Lower lobe of right lung (tissue), 2 donors: ENCODE measurements at regions not wholly inside any gene's neighbourhood (a gene's known extent, or its start where the extent isn't known, plus 50 kb on each side); places are given as distances from the start of the nearest gene placed in this dataset.
A peak's percentile ranks its signal among the peaks of the same experiment; 100 is the strongest.

ENCODE experiments used
- ATAC-seq, 2 donors: fragments of 200-7000 bp; cut with Tn5 transposase; one replicate each; pipeline ENCODE4 v1.9.1; 2020 to 2022; ENCODE audit warnings: mild to moderate bottlenecking in 2 of 2, moderate library complexity in 2 of 2
- DNase-seq: peaks from one replicate; pipeline ENCODE4 v3.0.0-alpha.2; 2020
- H3K27ac ChIP-seq: fragments of 200-600 bp; one replicate; pipeline ENCODE4 v1.8.0; 2022
- H3K27me3 ChIP-seq: fragments of 200-600 bp; one replicate; pipeline ENCODE4 v1.8.0; 2022; ENCODE audit warnings: low read depth
- H3K36me3 ChIP-seq: fragments of 200-600 bp; one replicate; pipeline ENCODE4 v1.8.0; 2022; ENCODE audit warnings: mild to moderate bottlenecking
- H3K4me1 ChIP-seq: fragments of 200-600 bp; one replicate; pipeline ENCODE4 v1.8.0; 2022
- H3K4me3 ChIP-seq: fragments of 200-600 bp; one replicate; pipeline ENCODE4 v1.8.0; 2022; ENCODE audit warnings: mild to moderate bottlenecking
- H3K9me3 ChIP-seq: fragments of 200-600 bp; one replicate; pipeline ENCODE4 v1.8.0; 2022
- CTCF ChIP-seq: fragments of 200-600 bp; IDR thresholded peaks from one replicate; pipeline ENCODE4 v1.8.0; 2022; ENCODE audit warnings: antibody characterized with exemption, mild to moderate bottlenecking
- intact Hi-C: fragments of 100-400 bp; cut with DNase I; formaldehyde crosslinking; loops from one replicate; pipeline ENCODE4 v1.11.0; 2022
- donor health status: DM: no; HTN: yes; CAD: no; lungs with severe emphysema.

- no peaks in the 10 kb centered on the region for H3K36me3 ChIP-seq
- H3K4me3 ChIP-seq = no peak overlapping the region
- H3K27me3 ChIP-seq = no peaks in the 10 kb centered on the region
- DNase-seq (peak; percentile 43), ATAC-seq (peak; percentile 8 to 32)
- H3K9me3 ChIP-seq = peaks cover 9% of the 10 kb centered on the region
- no peak for TF ChIP-seq CTCF
- intact Hi-C loops = no loop called here
- H3K27ac ChIP-seq = no peak overlapping the region
- H3K4me1 ChIP-seq = no peaks in the 10 kb centered on the region
Measured at GRCh38 chr2:239716536-239717318, 308.4 kb downstream of the NDUFA10 start.

GRCh38 chr2:239716009-239716408, 309.1 kb downstream of the NDUFA10 start:
- Histone ChIP-seq H3K36me3 (no peaks in the 10 kb centered on the region), H3K27me3 (peaks cover 4% of the 10 kb centered on the region), H3K4me1 (no peaks in the 10 kb centered on the region), H3K9me3 (peaks cover 9% of the 10 kb centered on the region), H3K27ac (no peak overlapping the region), H3K4me3 (no peak overlapping the region)
- no peak for TF ChIP-seq CTCF
- ATAC-seq (no peak), DNase-seq (no peak)
- intact Hi-C loops = no loop called here

- no peak for TF ChIP-seq CTCF
- Histone ChIP-seq H3K27ac (no peak overlapping the region), H3K27me3 (peaks cover 4% of the 10 kb centered on the region), H3K4me3 (no peak overlapping the region), H3K4me1 (no peaks in the 10 kb centered on the region), H3K9me3 (peaks cover 9% of the 10 kb centered on the region), H3K36me3 (no peaks in the 10 kb centered on the region)
- intact Hi-C loops = no loop called here
- DNase-seq = peak; percentile 28
- no peak for ATAC-seq
Measured at GRCh38 chr2:239715606-239716005, 309.5 kb downstream of the NDUFA10 start.

DNA sequence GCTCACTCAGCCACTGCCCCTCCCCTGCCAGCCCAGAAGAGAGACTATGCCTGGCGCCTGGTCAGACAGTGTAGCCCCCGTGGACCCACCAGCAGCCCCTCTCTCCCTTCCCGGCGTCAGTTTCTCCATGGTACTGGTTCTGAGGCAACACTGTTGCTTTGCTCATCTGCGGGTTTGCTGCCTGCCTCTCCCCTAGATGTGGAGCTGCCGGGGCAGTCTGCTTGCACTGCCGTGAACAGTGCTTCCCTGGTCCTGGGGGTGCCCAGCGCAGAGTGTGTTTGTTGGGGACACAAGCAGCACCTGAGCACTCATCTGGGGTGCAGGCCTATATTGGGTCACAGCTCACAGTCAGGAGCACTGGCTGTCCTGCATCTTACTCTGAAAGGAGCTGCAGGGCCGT, 309.9 kb downstream of the NDUFA10 start:
- Histone ChIP-seq H3K27me3 (peaks cover 4% of the 10 kb centered on the region), H3K4me3 (no peak overlapping the region), H3K27ac (no peak overlapping the region), H3K9me3 (peaks cover 9% of the 10 kb centered on the region), H3K4me1 (no peaks in the 10 kb centered on the region), H3K36me3 (no peaks in the 10 kb centered on the region)
- no peak for ATAC-seq
- no peak for DNase-seq
- intact Hi-C loops = no loop called here
- TF ChIP-seq CTCF = no peak

- DNase-seq = no peak
Measured at GRCh38 chr2:239714116-239714515, 311.0 kb downstream of the NDUFA10 start.

More at GRCh38 chr2:239714116-239714515, 311.0 kb downstream of the NDUFA10 start:
- Histone ChIP-seq H3K27ac (no peak overlapping the region), H3K4me1 (no peaks in the 10 kb centered on the region), H3K9me3 (peaks cover 14% of the 10 kb centered on the region), H3K27me3 (peaks cover 4% of the 10 kb centered on the region), H3K36me3 (no peaks in the 10 kb centered on the region), H3K4me3 (no peak overlapping the region)
- ATAC-seq = no peak
- intact Hi-C loops = no loop called here
- TF ChIP-seq CTCF = no peak
